ENCODE measurements at regions not wholly inside any gene's neighbourhood (a gene's known extent, or its start where the extent isn't known, plus 50 kb on each side); places are given as distances from the start of the nearest gene placed in this dataset.

GRCh38 chr5:136768457-136768856 lies 403.1 kb upstream of the TRPC7 start:
- no peaks in the 10 kb centered on the region for H3K27me3 Mint-ChIP-seq
- CTCF ChIA-PET = no interaction called here
- no peak for DNase-seq
- H3K36me3 Mint-ChIP-seq (ENCODE audit: low read depth) = no peaks in the 10 kb centered on the region
- no peaks in the 10 kb centered on the region for H3K9me3 Mint-ChIP-seq
- no peak overlapping the region for H3K4me3 Mint-ChIP-seq
- no peaks in the 10 kb centered on the region for H3K4me1 Mint-ChIP-seq (ENCODE audit: low read depth)
- no peak for ATAC-seq
- intact Hi-C loops (cut with micrococcal nuclease) = no loop called here
- POLR2A ChIA-PET = no interaction called here
- H3K27ac Mint-ChIP-seq = no peak overlapping the region
- TF ChIP-seq CTCF (IDR thresholded peaks at IDR 0.05) = no peak

- ATAC-seq (no peak), DNase-seq (no peak)
- ChIA-PET POLR2A (no interaction called here), CTCF (no interaction called here)
- H3K36me3 Mint-ChIP-seq (ENCODE audit: low read depth) = no peaks in the 10 kb centered on the region
- H3K9me3 Mint-ChIP-seq = no peaks in the 10 kb centered on the region
- H3K27ac Mint-ChIP-seq = no peak overlapping the region
- H3K4me3 Mint-ChIP-seq = no peak overlapping the region
- H3K4me1 Mint-ChIP-seq (ENCODE audit: low read depth) = no peaks in the 10 kb centered on the region
- TF ChIP-seq CTCF (IDR thresholded peaks at IDR 0.05) = no peak
- H3K27me3 Mint-ChIP-seq = no peaks in the 10 kb centered on the region
- intact Hi-C loops (cut with micrococcal nuclease) = no loop called here
These were observed 401.1 kb upstream of the TRPC7 start for GRCh38 chr5:136766456-136766855.

GRCh38 chr5:136764601-136765000 lies 399.3 kb upstream of the TRPC7 start:
- Mint-ChIP-seq H3K4me1 (ENCODE audit: low read depth) (no peaks in the 10 kb centered on the region), H3K9me3 (no peaks in the 10 kb centered on the region), H3K4me3 (no peak overlapping the region), H3K27me3 (no peaks in the 10 kb centered on the region), H3K36me3 (ENCODE audit: low read depth) (no peaks in the 10 kb centered on the region), H3K27ac (no peak overlapping the region)
- CTCF ChIA-PET = no interaction called here
- intact Hi-C loops (cut with micrococcal nuclease) = no loop called here
- POLR2A ChIA-PET = no interaction called here
- DNase-seq (no peak), ATAC-seq (no peak)
- no peak for TF ChIP-seq CTCF (IDR thresholded peaks at IDR 0.05)

GRCh38 chr5:136763548-136763947 lies 398.2 kb upstream of the TRPC7 start:
- Mint-ChIP-seq H3K4me1 (ENCODE audit: low read depth) (no peaks in the 10 kb centered on the region), H3K9me3 (no peaks in the 10 kb centered on the region), H3K27ac (no peak overlapping the region), H3K4me3 (no peak overlapping the region), H3K36me3 (ENCODE audit: low read depth) (no peaks in the 10 kb centered on the region), H3K27me3 (no peaks in the 10 kb centered on the region)
- TF ChIP-seq CTCF (IDR thresholded peaks at IDR 0.05) = no peak
- DNase-seq (no peak), ATAC-seq (no peak)
- ChIA-PET CTCF (no interaction called here), POLR2A (no interaction called here)
- intact Hi-C loops (cut with micrococcal nuclease) = no loop called here

GRCh38 chr5:136754216-136754615 lies 388.9 kb upstream of the TRPC7 start:
- no peaks in the 10 kb centered on the region for H3K4me1 Mint-ChIP-seq (ENCODE audit: low read depth)
- no peak overlapping the region for H3K4me3 Mint-ChIP-seq
- CTCF ChIA-PET = no interaction called here
- intact Hi-C loops (cut with micrococcal nuclease) = no loop called here
- no peaks in the 10 kb centered on the region for H3K36me3 Mint-ChIP-seq (ENCODE audit: low read depth)
- ATAC-seq = no peak
- no peaks in the 10 kb centered on the region for H3K9me3 Mint-ChIP-seq
- no peak overlapping the region for H3K27ac Mint-ChIP-seq
- POLR2A ChIA-PET = no interaction called here
- H3K27me3 Mint-ChIP-seq = peaks cover 3% of the 10 kb centered on the region
- TF ChIP-seq CTCF (IDR thresholded peaks at IDR 0.05) = no peak
- no peak for DNase-seq
